MM.1S (cell line): ENCODE measurements at regions not wholly inside any gene's neighbourhood (a gene's known extent, or its start where the extent isn't known, plus 50 kb on each side); places are given as distances from the start of the nearest gene placed in this dataset.

Source experiments
- DNase-seq: peaks from one replicate; pipeline ENCODE4 v3.0.0-alpha.2; 2015
- H2AFZ ChIP-seq: fragments of 300-600 bp; sonication (generic); 2 replicates; pipeline ENCODE4 v1.6.0; 2016; ENCODE audit warnings: antibody characterized with exemption, low read length
- H3F3A ChIP-seq: fragments of 300-600 bp; sonication (generic); 2 replicates; pipeline ENCODE4 v1.6.1; 2016; ENCODE audit warnings: mild to moderate bottlenecking, antibody characterized with exemption, low read length, moderate library complexity, mixed read lengths; ENCODE audit not compliant: insufficient read depth
- H3K27ac ChIP-seq: fragments of 300-600 bp; sonication (generic); 2 replicates; pipeline ENCODE4 v1.5.1; 2016; ENCODE audit warnings: mild to moderate bottlenecking, low read length
- H3K27me3 ChIP-seq: fragments of 300-600 bp; sonication (generic); replicated peaks from 2 replicates; pipeline ENCODE4 v1.6.0; 2016; ENCODE audit warnings: low read length; ENCODE audit not compliant: insufficient read depth
- H3K36me3 ChIP-seq: fragments of 300-600 bp; sonication (generic); replicated peaks from 2 replicates; pipeline ENCODE4 v1.6.1; 2016; ENCODE audit warnings: mild to moderate bottlenecking, low read length, mixed read lengths; ENCODE audit not compliant: insufficient read depth
- H3K4me1 ChIP-seq: fragments of 300-600 bp; sonication (generic); 2 replicates; pipeline ENCODE4 v1.6.1; 2016; ENCODE audit warnings: low read length, mixed read lengths
- H3K4me2 ChIP-seq: fragments of 300-600 bp; sonication (generic); 2 replicates; pipeline ENCODE4 v1.6.0; 2016; ENCODE audit warnings: low read depth, low read length
- H3K4me3 ChIP-seq: fragments of 300-600 bp; sonication (generic); 2 replicates; pipeline ENCODE4 v1.5.1; 2016; ENCODE audit warnings: low read length, mixed read lengths
- H3K79me2 ChIP-seq: fragments of 300-600 bp; sonication (generic); 2 replicates; pipeline ENCODE4 v1.6.1; 2016; ENCODE audit warnings: mixed run types, low read length, mixed read lengths
- H3K9ac ChIP-seq: fragments of 300-600 bp; sonication (generic); 2 replicates; pipeline ENCODE4 v1.6.1; 2016; ENCODE audit warnings: low read length, mixed read lengths
- H3K9me2 ChIP-seq: fragments of 300-600 bp; sonication (generic); replicated peaks from 2 replicates; pipeline ENCODE4 v1.6.1; 2016; ENCODE audit warnings: mild to moderate bottlenecking, low read length, mixed read lengths; ENCODE audit not compliant: insufficient read depth
- H3K9me3 ChIP-seq: fragments of 300-600 bp; sonication (generic); replicated peaks from 2 replicates; pipeline ENCODE4 v1.6.1; 2016; ENCODE audit warnings: mild to moderate bottlenecking, low read length, mixed read lengths; ENCODE audit not compliant: insufficient read depth
- H4K20me1 ChIP-seq: fragments of 300-600 bp; sonication (generic); 2 replicates; pipeline ENCODE4 v1.6.1; 2016; ENCODE audit warnings: mild to moderate bottlenecking, low read length, moderate library complexity, mixed read lengths; ENCODE audit not compliant: insufficient read depth
- EZH2 ChIP-seq: fragments of 300-600 bp; sonication (generic); optimal IDR thresholded peaks from 2 replicates; pipeline ENCODE3; 2017; ENCODE audit warnings: low read depth, mild to moderate bottlenecking, antibody characterized with exemption, low read length, mixed read lengths
- EZH2phosphoT487 ChIP-seq: fragments of 300-600 bp; sonication (generic); IDR thresholded peaks from 2 replicates; pipeline ENCODE4 v1.6.1; 2018; ENCODE audit warnings: antibody characterized with exemption, low read length
- TF ChIP-seq, protein P1 (sequence below): fragments of 300-600 bp; sonication (generic); IDR thresholded peaks from 2 replicates; pipeline ENCODE4 v1.5.1; 2016; ENCODE audit warnings: antibody characterized with exemption, low read length, mixed read lengths

DNA sequence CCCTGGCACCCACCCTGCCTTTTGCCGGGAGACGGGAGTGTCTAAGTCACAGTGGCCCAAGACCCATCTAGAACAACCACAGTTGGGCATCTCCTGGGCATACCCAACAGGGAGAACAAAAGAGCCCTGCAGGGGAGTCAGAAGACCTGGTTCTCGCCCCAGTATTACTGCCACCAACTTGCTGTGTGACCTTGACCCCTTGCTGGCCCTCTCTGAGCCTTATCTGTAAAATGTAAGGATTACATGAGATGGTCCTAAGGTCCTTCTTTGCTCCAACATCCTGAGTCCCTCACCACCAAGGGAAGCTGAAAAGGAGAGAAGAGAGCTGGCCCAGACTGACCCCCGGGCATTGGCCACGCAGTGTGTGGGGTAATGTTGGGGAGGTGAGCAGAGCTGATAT is 119.0 kb downstream of the CCT6B start:
- Histone ChIP-seq H3K27ac (no peak overlapping the region), H3K27me3 (no peaks in the 10 kb centered on the region), H3K4me1 (no peaks in the 10 kb centered on the region), H4K20me1 (no peaks in the 10 kb centered on the region), H3F3A (no peaks in the 10 kb centered on the region), H3K79me2 (no peaks in the 10 kb centered on the region), H3K4me2 (no peak overlapping the region), H2AFZ (no peak overlapping the region), H3K9ac (no peak overlapping the region), H3K4me3 (no peak overlapping the region), H3K9me2 (no peaks in the 10 kb centered on the region), H3K36me3 (no peaks in the 10 kb centered on the region), H3K9me3 (no peaks in the 10 kb centered on the region)
- TF ChIP-seq, protein P1, sequence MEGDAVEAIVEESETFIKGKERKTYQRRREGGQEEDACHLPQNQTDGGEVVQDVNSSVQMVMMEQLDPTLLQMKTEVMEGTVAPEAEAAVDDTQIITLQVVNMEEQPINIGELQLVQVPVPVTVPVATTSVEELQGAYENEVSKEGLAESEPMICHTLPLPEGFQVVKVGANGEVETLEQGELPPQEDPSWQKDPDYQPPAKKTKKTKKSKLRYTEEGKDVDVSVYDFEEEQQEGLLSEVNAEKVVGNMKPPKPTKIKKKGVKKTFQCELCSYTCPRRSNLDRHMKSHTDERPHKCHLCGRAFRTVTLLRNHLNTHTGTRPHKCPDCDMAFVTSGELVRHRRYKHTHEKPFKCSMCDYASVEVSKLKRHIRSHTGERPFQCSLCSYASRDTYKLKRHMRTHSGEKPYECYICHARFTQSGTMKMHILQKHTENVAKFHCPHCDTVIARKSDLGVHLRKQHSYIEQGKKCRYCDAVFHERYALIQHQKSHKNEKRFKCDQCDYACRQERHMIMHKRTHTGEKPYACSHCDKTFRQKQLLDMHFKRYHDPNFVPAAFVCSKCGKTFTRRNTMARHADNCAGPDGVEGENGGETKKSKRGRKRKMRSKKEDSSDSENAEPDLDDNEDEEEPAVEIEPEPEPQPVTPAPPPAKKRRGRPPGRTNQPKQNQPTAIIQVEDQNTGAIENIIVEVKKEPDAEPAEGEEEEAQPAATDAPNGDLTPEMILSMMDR, result no peak
- TF ChIP-seq EZH2phosphoT487 (no peak), EZH2 (no peak)
- no peak for DNase-seq

DNA sequence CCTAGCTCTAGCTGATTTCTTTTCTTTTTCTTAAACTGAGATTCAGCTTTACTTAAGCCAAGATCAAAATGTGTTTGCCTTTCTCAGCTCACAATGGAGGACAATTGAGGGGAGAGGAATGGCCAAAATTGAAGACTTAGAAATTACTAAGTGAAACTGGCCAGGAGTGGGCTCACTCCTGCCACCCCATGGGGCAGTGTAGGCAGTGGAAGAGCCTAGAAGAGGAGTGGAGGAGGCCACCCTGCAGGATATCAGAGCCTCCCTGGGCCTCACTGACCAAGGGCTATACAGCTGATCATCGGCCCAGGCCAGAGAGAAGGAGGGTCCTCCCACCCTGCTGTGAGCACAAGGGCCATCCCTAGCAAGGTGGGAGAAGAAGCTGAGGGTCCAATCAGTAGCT is 119.8 kb downstream of the CCT6B start:
- H4K20me1 ChIP-seq, result no peaks in the 10 kb centered on the region
- H3K9me2 ChIP-seq, result no peaks in the 10 kb centered on the region
- no peak overlapping the region for H3K27ac ChIP-seq
- no peaks in the 10 kb centered on the region for H3F3A ChIP-seq
- H3K4me2 ChIP-seq, result no peak overlapping the region
- H3K36me3 ChIP-seq, result no peaks in the 10 kb centered on the region
- no peaks in the 10 kb centered on the region for H3K4me1 ChIP-seq
- H3K4me3 ChIP-seq, result no peak overlapping the region
- H3K79me2 ChIP-seq, result no peaks in the 10 kb centered on the region
- no peak overlapping the region for H2AFZ ChIP-seq
- TF ChIP-seq, protein P1, result no peak
- TF ChIP-seq EZH2phosphoT487 (no peak), EZH2 (no peak)
- DNase-seq, result no peak
- no peaks in the 10 kb centered on the region for H3K27me3 ChIP-seq
- no peak overlapping the region for H3K9ac ChIP-seq
- H3K9me3 ChIP-seq, result no peaks in the 10 kb centered on the region

DNA sequence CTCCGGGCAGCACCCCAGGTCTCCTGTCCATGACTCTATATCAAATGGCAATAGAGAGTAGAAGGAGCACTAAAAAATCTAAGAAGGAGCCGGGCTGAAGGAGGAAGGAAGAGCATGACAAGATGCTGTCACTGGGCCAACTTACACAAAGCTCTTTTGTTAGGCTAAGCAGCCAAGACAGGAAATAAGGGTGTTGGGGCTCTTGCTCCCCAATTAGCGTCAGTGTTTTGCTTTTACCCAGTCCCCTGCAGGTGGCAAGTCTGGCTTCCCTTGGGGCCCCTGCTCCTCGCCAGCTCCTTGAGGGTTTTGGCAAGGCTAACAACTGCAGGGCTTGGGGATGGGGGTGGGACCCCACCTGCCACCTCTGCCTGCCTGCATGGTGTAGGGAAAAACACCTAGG is 120.5 kb downstream of the CCT6B start:
- Histone ChIP-seq H4K20me1 (no peaks in the 10 kb centered on the region), H3K27ac (no peak overlapping the region), H3K4me2 (no peak overlapping the region), H3F3A (no peaks in the 10 kb centered on the region), H3K9me2 (no peaks in the 10 kb centered on the region), H3K9ac (no peak overlapping the region), H3K36me3 (no peaks in the 10 kb centered on the region), H2AFZ (no peak overlapping the region), H3K4me1 (no peaks in the 10 kb centered on the region), H3K9me3 (no peaks in the 10 kb centered on the region), H3K79me2 (no peaks in the 10 kb centered on the region), H3K4me3 (no peak overlapping the region), H3K27me3 (no peaks in the 10 kb centered on the region)
- DNase-seq, result peak; percentile 41
- TF ChIP-seq EZH2 (no peak), EZH2phosphoT487 (no peak)
- TF ChIP-seq, protein P1, result no peak
